Transverse colon (tissue), 4 donors: ENCODE measurements at regions not wholly inside any gene's neighbourhood (a gene's known extent, or its start where the extent isn't known, plus 50 kb on each side); places are given as distances from the start of the nearest gene placed in this dataset.
"Not testable (repeated sequence)": the region's sequence is repeated elsewhere in the genome, so short reads cannot be mapped to it uniquely, and the experiment has no call there.

Experiments used
- DNase-seq: peaks from one replicate; pipeline ENCODE4 v3.0.0-alpha.2; 2019
- H3K27ac ChIP-seq, 4 donors: fragments of 200-600 bp; sonication (generic); 2 replicates each; pipeline ENCODE4 v1.5.1; 2016 to 2018; ENCODE audit warnings: inconsistent platforms in 4 of 4
- H3K27me3 ChIP-seq: fragments of 200-600 bp; sonication (generic); 2 replicates; pipeline ENCODE4 v1.5.1; 2017; ENCODE audit warnings: inconsistent platforms
- H3K36me3 ChIP-seq, 4 donors: fragments of 200-600 bp; sonication (generic); 2 replicates each; pipeline ENCODE4 v1.5.1; 2017 to 2019; ENCODE audit warnings: inconsistent platforms in 4 of 4
- H3K4me1 ChIP-seq, 4 donors: fragments of 200-600 bp; sonication (generic); 2 replicates each; pipeline ENCODE4 v1.5.1; 2017 to 2020; ENCODE audit warnings: inconsistent platforms in 4 of 4
- H3K4me3 ChIP-seq, 4 donors: fragments of 200-600 bp; sonication (generic); 1 replicate in 1 of 4; 2 replicates in 3 of 4; pipeline versions ENCODE4 v1.5.1 to v1.6.1; 2017 to 2019; ENCODE audit warnings: inconsistent platforms in 4 of 4
- H3K9me3 ChIP-seq, 2 donors: fragments of 200-600 bp; sonication (generic); 2 replicates each; pipeline ENCODE4 v1.5.1; 2017 to 2019; ENCODE audit warnings: inconsistent platforms in 2 of 2
- WGBS, 2 donors: methylation state at CpG; one replicate each; pipeline ENCODE4 v1.1.5; 2018; ENCODE audit warnings: low coverage in 1 of 2; 5-methylcytosine and 5-hydroxymethylcytosine counted together
- in situ Hi-C, 4 donors: fragments of 200-750 bp; cut with MboI; loops; one replicate each; pipeline versions ENCODE4 v1.15.0 to v1.15.1; 2017; ENCODE audit warnings: low sequenced_read_pairs in 3 of 4, low pct_ligation_motif_present in 1 of 4, low pct_unique_long_range_greater_than_20kb in 1 of 4
- intact Hi-C: fragments of 100-400 bp; cut with DNase I; formaldehyde crosslinking; loops from one replicate; pipeline ENCODE4 v1.15.1; 2023; ENCODE audit warnings: low total_unique reads

DNA sequence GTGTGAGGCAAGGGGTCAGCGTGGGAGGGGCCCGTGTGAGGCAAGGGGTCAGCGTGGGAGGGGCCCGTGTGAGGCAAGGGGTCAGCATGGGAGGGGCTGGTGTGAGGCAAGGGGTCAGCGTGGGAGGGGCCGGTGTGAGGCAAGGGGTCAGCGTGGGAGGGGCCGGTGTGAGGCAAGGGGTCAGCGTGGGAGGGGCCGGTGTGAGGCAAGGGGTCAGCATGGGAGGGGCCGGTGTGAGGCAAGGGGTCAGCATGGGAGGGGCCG, 119.2 kb downstream of the SEPTIN14 start:
- H3K27ac ChIP-seq, H3K36me3 ChIP-seq, H3K9me3 ChIP-seq, DNase-seq, in situ Hi-C loops, H3K4me3 ChIP-seq, H3K4me1 ChIP-seq, H3K27me3 ChIP-seq, intact Hi-C loops: not testable (repeated sequence)
- WGBS, 2 donors: 90% methylated on average over 12 of the region's 12 CpGs; no CpG with 5 or more reads in 1 of the 2 donors

DNA sequence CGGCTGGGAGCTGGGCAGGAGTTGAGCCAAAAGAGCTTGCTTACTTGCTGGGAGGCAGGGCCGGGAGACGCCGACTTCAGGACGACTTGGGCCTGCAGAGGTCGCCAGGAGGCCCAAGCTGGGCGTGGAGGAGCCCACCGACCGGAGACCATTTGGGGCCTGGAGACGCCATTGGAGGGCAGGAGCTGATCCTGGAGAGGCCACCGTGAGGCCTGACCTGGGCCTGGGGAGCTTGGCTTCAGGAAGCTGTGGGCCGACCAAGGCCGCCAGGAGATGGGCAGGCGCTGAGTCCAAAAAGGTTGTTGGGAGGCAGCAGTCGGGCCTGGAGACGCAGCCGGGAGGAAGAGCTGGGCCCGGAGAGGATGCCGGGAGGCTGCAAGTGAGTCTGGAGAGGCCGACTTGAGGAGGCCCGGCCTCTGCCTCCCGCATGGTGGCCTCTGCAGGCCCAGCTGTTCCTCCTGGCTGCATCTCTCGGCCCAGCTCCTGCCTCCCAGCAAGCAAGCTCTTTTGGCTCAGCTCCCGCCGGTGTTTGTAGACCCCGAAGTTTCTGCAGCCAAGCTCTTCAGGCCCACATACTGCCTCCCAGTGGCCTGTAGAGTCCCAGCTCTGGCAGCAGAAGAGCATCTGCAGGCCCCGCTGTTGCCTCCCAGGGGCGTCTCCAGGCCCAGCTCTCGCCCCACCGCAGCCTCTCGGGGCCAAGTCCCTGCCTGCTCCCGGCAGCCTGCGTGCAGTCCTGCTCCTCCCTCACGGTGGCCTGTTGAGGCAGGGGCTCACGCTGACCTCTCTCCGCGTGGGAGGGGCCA, 119.7 kb downstream of the SEPTIN14 start:
- H3K36me3 ChIP-seq: not testable (repeated sequence)

DNA sequence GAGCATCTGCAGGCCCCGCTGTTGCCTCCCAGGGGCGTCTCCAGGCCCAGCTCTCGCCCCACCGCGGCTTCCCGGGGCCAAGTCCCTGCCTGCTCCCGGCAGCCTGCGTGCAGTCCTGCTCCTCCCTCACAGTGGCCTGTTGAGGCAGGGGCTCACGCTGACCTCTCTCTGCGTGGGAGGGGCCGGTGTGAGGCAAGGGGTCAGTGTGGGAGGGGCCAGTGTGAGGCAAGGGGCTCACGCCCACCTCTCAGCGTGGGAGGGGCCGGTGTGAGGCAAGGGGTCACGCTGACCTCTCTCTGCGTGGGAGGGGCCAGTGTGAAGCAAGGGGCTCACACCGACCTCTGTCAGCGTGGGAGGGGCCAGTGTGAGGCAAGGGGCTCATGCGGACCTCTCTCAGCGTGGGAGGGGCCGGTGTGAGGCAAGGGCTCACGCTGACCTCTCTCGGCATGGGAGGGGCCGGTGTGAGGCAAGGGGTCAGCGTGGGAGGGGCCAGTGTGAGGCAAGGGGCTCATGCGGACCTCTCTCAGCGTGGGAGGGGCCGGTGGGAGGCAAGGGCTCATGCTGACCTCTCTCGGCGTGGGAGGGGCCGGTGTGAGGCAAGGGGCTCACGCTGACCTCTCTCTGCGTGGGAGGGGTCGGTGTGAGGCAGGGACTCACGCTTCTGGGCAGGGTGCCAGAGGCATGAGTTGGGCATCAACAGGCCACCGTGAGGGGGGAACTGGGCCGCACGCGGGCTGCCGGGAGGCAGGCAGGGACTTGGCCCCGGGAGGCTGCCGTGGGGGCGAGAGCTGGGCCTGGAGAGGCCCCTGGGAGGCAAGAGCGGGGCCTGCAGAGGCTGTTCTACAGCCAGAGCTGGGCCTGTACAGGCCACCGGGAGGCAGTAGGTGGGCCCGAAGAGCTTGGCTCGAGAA, 120.6 kb downstream of the SEPTIN14 start:
- DNase-seq, H3K27me3 ChIP-seq, H3K27ac ChIP-seq, H3K9me3 ChIP-seq, H3K4me1 ChIP-seq, H3K4me3 ChIP-seq, H3K36me3 ChIP-seq, in situ Hi-C loops, intact Hi-C loops: not testable (repeated sequence)
- WGBS, 2 donors: 91% methylated on average over 47 of the region's 47 CpGs; no CpG with 5 or more reads in 1 of the 2 donors

More for the DNA sequence above, 119.7 kb downstream of the SEPTIN14 start:
- H3K4me3 ChIP-seq, in situ Hi-C loops, DNase-seq, H3K4me1 ChIP-seq, H3K9me3 ChIP-seq, H3K27me3 ChIP-seq, H3K27ac ChIP-seq, intact Hi-C loops: not testable (repeated sequence)
- 94% methylated on average over 37 of the region's 37 CpGs; no CpG with 5 or more reads in 1 of the 2 donors for WGBS, 2 donors

DNA sequence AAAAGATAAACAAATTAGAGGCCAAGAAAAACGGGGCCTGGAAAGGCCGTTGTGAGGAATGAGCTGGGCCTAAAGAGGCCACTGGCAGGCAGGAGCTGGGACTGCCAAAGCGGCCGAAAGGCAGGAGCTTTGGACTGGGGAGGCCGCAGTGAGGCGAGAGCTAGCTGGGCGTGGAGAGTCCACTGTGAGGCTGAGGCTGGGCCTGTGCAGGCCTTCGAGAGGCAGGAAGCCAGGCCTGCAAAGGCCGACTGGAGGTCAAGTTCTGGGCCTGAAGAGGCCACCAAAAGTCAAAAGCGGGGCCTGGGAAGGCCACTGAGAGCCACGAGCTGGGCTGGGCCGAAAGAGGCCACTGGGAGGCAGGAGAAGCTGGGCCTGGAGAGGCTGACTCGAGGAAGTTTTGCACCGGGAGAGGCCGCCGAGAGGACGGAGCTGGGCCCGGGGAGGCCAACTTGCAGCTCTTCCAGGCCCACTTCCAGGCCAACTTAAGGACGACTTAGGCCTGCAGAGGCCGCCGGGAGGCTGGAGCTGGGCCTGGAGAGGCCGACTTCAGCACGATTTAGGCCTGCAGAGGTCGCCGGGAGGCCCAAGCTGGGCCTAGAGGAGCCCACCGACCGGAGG, 121.8 kb downstream of the SEPTIN14 start:
- H3K27ac ChIP-seq, H3K9me3 ChIP-seq, DNase-seq, H3K36me3 ChIP-seq, intact Hi-C loops, H3K27me3 ChIP-seq, H3K4me3 ChIP-seq, in situ Hi-C loops, H3K4me1 ChIP-seq: not testable (repeated sequence)
- 86 to 88% methylated on average over 14 to 25 of the region's 27 CpGs for WGBS, 2 donors

DNA sequence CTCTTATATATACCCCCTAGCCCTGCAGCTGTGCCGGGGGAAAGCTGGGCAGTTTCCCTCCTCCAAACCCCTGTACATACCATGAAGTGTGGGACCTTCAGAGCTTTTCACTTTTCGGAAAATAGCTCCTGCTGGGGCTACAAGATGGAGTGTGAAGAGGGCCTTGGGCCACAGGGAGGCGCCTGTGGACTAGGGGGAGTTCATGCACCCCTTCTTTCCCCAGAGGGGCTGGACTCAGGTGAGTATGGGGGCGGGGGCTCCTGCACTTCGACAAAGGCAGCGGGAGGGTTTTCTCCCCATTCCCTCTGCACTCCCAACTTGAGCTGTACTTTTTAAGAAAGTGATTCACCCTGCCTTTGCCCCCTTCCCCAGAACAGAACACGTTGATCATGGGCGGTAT, 122.5 kb downstream of the SEPTIN14 start:
- 81 to 100% methylated on average over 1 to 7 of the region's 8 CpGs for WGBS, 2 donors
- intact Hi-C loops: not testable (repeated sequence)

DNA sequence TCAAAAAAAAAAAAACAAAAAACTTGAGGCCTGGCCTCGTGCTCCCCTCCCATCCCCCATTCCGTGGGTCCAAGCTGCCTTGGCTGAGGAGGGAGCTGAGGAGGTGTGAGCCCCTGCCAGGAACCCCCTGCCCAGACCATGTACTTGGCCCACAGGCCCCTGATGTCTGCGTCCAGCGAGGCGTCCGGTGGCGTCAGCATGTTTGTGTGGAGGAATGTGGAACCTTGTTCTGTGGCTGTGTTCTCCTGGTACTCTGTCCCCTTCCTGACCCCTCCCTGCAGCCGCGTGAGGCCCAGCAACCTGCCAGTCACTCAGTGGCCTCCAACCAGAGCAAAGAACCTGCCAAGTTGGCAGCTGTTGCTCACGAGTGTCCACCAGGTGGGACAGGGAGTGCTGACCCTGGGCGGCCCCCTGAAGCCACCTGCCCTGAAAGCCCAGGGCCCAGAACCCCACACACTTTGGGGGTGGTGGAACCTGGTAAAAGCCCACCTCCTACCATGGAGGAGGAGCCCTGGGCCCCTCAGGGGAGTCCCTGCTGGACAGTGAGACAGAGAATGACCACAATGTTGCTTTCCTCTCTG, 125.8 kb downstream of the SEPTIN14 start:
- H3K27me3 ChIP-seq, H3K9me3 ChIP-seq, H3K36me3 ChIP-seq, intact Hi-C loops, in situ Hi-C loops, H3K4me1 ChIP-seq, DNase-seq, H3K4me3 ChIP-seq, H3K27ac ChIP-seq: not testable (repeated sequence)
- WGBS, 2 donors: 25 to 76% methylated on average over 2 to 11 of the region's 11 CpGs

More for the DNA sequence above, 122.5 kb downstream of the SEPTIN14 start:
- H3K4me3 ChIP-seq, DNase-seq, H3K27me3 ChIP-seq, in situ Hi-C loops, H3K36me3 ChIP-seq, H3K9me3 ChIP-seq, H3K27ac ChIP-seq, H3K4me1 ChIP-seq: not testable (repeated sequence)
